NCI-H2227 (cell line): ENCODE measurements at regions not wholly inside any gene's neighbourhood (a gene's known extent, or its start where the extent isn't known, plus 50 kb on each side); places are given as distances from the start of the nearest gene placed in this dataset.
"Not testable (repeated sequence)": the region's sequence is repeated elsewhere in the genome, so short reads cannot be mapped to it uniquely, and the experiment has no call there.

Experiments
- DNase-seq: peaks from one replicate; lab custom pipeline; 2025; ENCODE audit not compliant: unreplicated experiment; lab: John Stamatoyannopoulos, UW

GRCh38 chr15:26129852-26130251 is 266.7 kb upstream of the ATP10A start:
- no peak for DNase-seq

- no peak for DNase-seq
Measured at GRCh38 chr15:26128611-26129140, 265.5 kb upstream of the ATP10A start.

GRCh38 chr15:26126819-26127387 is 263.8 kb upstream of the ATP10A start:
- DNase-seq: no peak

GRCh38 chr15:26126070-26126469 is 262.9 kb upstream of the ATP10A start:
- DNase-seq: no peak

- no peak for DNase-seq
Measured at GRCh38 chr15:26125664-26126063, 262.5 kb upstream of the ATP10A start.

- no peak for DNase-seq
Measured at GRCh38 chr15:26119322-26119721, 256.2 kb upstream of the ATP10A start.

GRCh38 chr15:26115229-26115943 is 252.3 kb upstream of the ATP10A start:
- no peak for DNase-seq

GRCh38 chr15:26114128-26114527 is 251.0 kb upstream of the ATP10A start:
- not testable (repeated sequence) for DNase-seq

GRCh38 chr15:26113296-26113695 is 250.2 kb upstream of the ATP10A start:
- DNase-seq: no peak

GRCh38 chr15:26109203-26109602 is 246.1 kb upstream of the ATP10A start:
- no peak for DNase-seq

- no peak for DNase-seq
Measured at GRCh38 chr15:26106556-26106955, 243.4 kb upstream of the ATP10A start.

- DNase-seq: no peak
Measured at GRCh38 chr15:26103002-26103404, 239.9 kb upstream of the ATP10A start.

- DNase-seq: no peak
Measured at GRCh38 chr15:26102365-26102764, 239.2 kb upstream of the ATP10A start.

GRCh38 chr15:26101443-26101842 is 238.3 kb upstream of the ATP10A start:
- DNase-seq: no peak

GRCh38 chr15:26098801-26099200 is 235.7 kb upstream of the ATP10A start:
- no peak for DNase-seq

- no peak for DNase-seq
Measured at GRCh38 chr15:26097216-26097615, 234.1 kb upstream of the ATP10A start.

GRCh38 chr15:26096581-26096980 is 233.5 kb upstream of the ATP10A start:
- DNase-seq: no peak

- no peak for DNase-seq
Measured at GRCh38 chr15:26095710-26096330, 232.7 kb upstream of the ATP10A start.

GRCh38 chr15:26091184-26091583 is 228.1 kb upstream of the ATP10A start:
- no peak for DNase-seq

- no peak for DNase-seq
Measured at GRCh38 chr15:26087881-26088280, 224.8 kb upstream of the ATP10A start.

GRCh38 chr15:26087395-26087794 is 224.3 kb upstream of the ATP10A start:
- no peak for DNase-seq

- no peak for DNase-seq
Measured at GRCh38 chr15:26084771-26085170, 221.6 kb upstream of the ATP10A start.
